GM18858 (cell line): ENCODE measurements at regions not wholly inside any gene's neighbourhood (a gene's known extent, or its start where the extent isn't known, plus 50 kb on each side); places are given as distances from the start of the nearest gene placed in this dataset.
"Not testable (repeated sequence)": the region's sequence is repeated elsewhere in the genome, so short reads cannot be mapped to it uniquely, and the experiment has no call there.

Source experiments
- ATAC-seq: cut with Tn5 transposase; IDR thresholded peaks from one replicate; pipeline ENCODE4 v1.9.1; 2021; ENCODE audit not compliant: unreplicated experiment

GRCh38 chr14:22492622-22493542 is 96.1 kb downstream of the DAD1 start:
- no peak for ATAC-seq

GRCh38 chr14:22491683-22492621 is 97.1 kb downstream of the DAD1 start:
- ATAC-seq, result peak; percentile 34

GRCh38 chr14:22491053-22491452 is 98.0 kb downstream of the DAD1 start:
- not testable (repeated sequence) for ATAC-seq

GRCh38 chr14:22489957-22490950 is 98.8 kb downstream of the DAD1 start:
- ATAC-seq, result no peak

GRCh38 chr14:22489244-22489545 is 99.8 kb downstream of the DAD1 start:
- no peak for ATAC-seq

- no peak for ATAC-seq
Measured at GRCh38 chr14:22488522-22489243, 100.3 kb downstream of the DAD1 start.

GRCh38 chr14:22487941-22488340 is 101.1 kb downstream of the DAD1 start:
- no peak for ATAC-seq

- no peak for ATAC-seq
Measured at GRCh38 chr14:22487401-22487800, 101.6 kb downstream of the DAD1 start.

GRCh38 chr14:22486675-22487074 is 102.3 kb downstream of the DAD1 start:
- ATAC-seq, result no peak

GRCh38 chr14:22485649-22486048 is 103.4 kb downstream of the DAD1 start:
- no peak for ATAC-seq

GRCh38 chr14:22485178-22485577 is 103.8 kb downstream of the DAD1 start:
- ATAC-seq, result no peak

- ATAC-seq, result no peak
Measured at GRCh38 chr14:22484632-22485031, 104.4 kb downstream of the DAD1 start.

- no peak for ATAC-seq
Measured at GRCh38 chr14:22483863-22484593, 105.0 kb downstream of the DAD1 start.

- no peak for ATAC-seq
Measured at GRCh38 chr14:22482782-22483553, 106.1 kb downstream of the DAD1 start.

GRCh38 chr14:22482085-22482694 is 106.8 kb downstream of the DAD1 start:
- ATAC-seq, result no peak

- ATAC-seq, result no peak
Measured at GRCh38 chr14:22481546-22481945, 107.5 kb downstream of the DAD1 start.

- no peak for ATAC-seq
Measured at GRCh38 chr14:22479776-22480464, 109.1 kb downstream of the DAD1 start.

- ATAC-seq, result no peak
Measured at GRCh38 chr14:22479132-22479531, 109.9 kb downstream of the DAD1 start.
